ENCODE measurements at regions not wholly inside any gene's neighbourhood (a gene's known extent, or its start where the extent isn't known, plus 50 kb on each side); places are given as distances from the start of the nearest gene placed in this dataset.
A peak's percentile ranks its signal among the peaks of the same experiment; 100 is the strongest.

GRCh38 chr1:193589597-193590040 is 403.2 kb upstream of the B3GALT2 start:
- Histone ChIP-seq H4K20me1 (ENCODE audit: insufficient read depth, low read length) (no peaks in the 10 kb centered on the region), H2AFZ (ENCODE audit: low read length) (peak overlapping the region; percentile 64; the same call in 1 of the 2 replicates), H3K9ac (ENCODE audit: low read length) (no peak overlapping the region), H3F3A (ENCODE audit: insufficient read depth, low read length) (no peaks in the 10 kb centered on the region), H3K4me2 (ENCODE audit: low read length) (no peak overlapping the region), H3K4me1 (ENCODE audit: insufficient read depth, low read length, severe bottlenecking) (peaks cover 16% of the 10 kb centered on the region), H3K79me2 (ENCODE audit: insufficient read depth, low read length) (no peaks in the 10 kb centered on the region), H3K9me2 (ENCODE audit: low read depth, low read length) (no peaks in the 10 kb centered on the region), H3K27ac (ENCODE audit: low read depth, low read length, poor library complexity, severe bottlenecking) (no peak overlapping the region), H3K4me3 (ENCODE audit: low read depth, low read length, poor library complexity, severe bottlenecking) (no peak overlapping the region), H3K9me3 (ENCODE audit: low read length) (no peaks in the 10 kb centered on the region), H3K27me3 (ENCODE audit: insufficient read depth, low read length) (no peaks in the 10 kb centered on the region), H3K36me3 (ENCODE audit: insufficient read depth, low read length) (no peaks in the 10 kb centered on the region)
- TF ChIP-seq EZH2 (IDR thresholded peaks at IDR 0.05; ENCODE audit: borderline replicate concordance, low read length) (no peak), CTCF (IDR thresholded peaks at IDR 0.05; ENCODE audit: low read length) (no peak)

GRCh38 chr1:193588311-193589082 is 402.1 kb upstream of the B3GALT2 start:
- no peak overlapping the region for H3K4me3 ChIP-seq (ENCODE audit: low read depth, low read length, poor library complexity, severe bottlenecking)
- no peaks in the 10 kb centered on the region for H3F3A ChIP-seq (ENCODE audit: insufficient read depth, low read length)
- TF ChIP-seq EZH2 (IDR thresholded peaks at IDR 0.05; ENCODE audit: borderline replicate concordance, low read length) (no peak), CTCF (IDR thresholded peaks at IDR 0.05; ENCODE audit: low read length) (no peak)
- H4K20me1 ChIP-seq (ENCODE audit: insufficient read depth, low read length) = no peaks in the 10 kb centered on the region
- H3K79me2 ChIP-seq (ENCODE audit: insufficient read depth, low read length) = no peaks in the 10 kb centered on the region
- H3K27me3 ChIP-seq (ENCODE audit: insufficient read depth, low read length) = no peaks in the 10 kb centered on the region
- peaks cover 2% of the 10 kb centered on the region; the same call in 1 of the 2 replicates for H3K9me3 ChIP-seq (ENCODE audit: low read length)
- peaks cover 5% of the 10 kb centered on the region for H3K4me1 ChIP-seq (ENCODE audit: insufficient read depth, low read length, severe bottlenecking)
- no peak overlapping the region for H3K9ac ChIP-seq (ENCODE audit: low read length)
- no peak overlapping the region for H3K27ac ChIP-seq (ENCODE audit: low read depth, low read length, poor library complexity, severe bottlenecking)
- H3K36me3 ChIP-seq (ENCODE audit: insufficient read depth, low read length) = no peaks in the 10 kb centered on the region
- H3K4me2 ChIP-seq (ENCODE audit: low read length) = no peak overlapping the region
- no peak overlapping the region for H2AFZ ChIP-seq (ENCODE audit: low read length)
- no peaks in the 10 kb centered on the region for H3K9me2 ChIP-seq (ENCODE audit: low read depth, low read length)

GRCh38 chr1:193584731-193585239 is 398.4 kb upstream of the B3GALT2 start:
- Histone ChIP-seq H3K9me3 (ENCODE audit: low read length) (peaks cover 12% of the 10 kb centered on the region), H3K9ac (ENCODE audit: low read length) (no peak overlapping the region), H3K4me3 (ENCODE audit: low read depth, low read length, poor library complexity, severe bottlenecking) (no peak overlapping the region), H3K27ac (ENCODE audit: low read depth, low read length, poor library complexity, severe bottlenecking) (no peak overlapping the region), H4K20me1 (ENCODE audit: insufficient read depth, low read length) (no peaks in the 10 kb centered on the region), H3K79me2 (ENCODE audit: insufficient read depth, low read length) (no peaks in the 10 kb centered on the region), H3K4me2 (ENCODE audit: low read length) (no peak overlapping the region), H3F3A (ENCODE audit: insufficient read depth, low read length) (no peaks in the 10 kb centered on the region), H2AFZ (ENCODE audit: low read length) (no peak overlapping the region), H3K4me1 (ENCODE audit: insufficient read depth, low read length, severe bottlenecking) (no peaks in the 10 kb centered on the region), H3K36me3 (ENCODE audit: insufficient read depth, low read length) (no peaks in the 10 kb centered on the region), H3K9me2 (ENCODE audit: low read depth, low read length) (no peaks in the 10 kb centered on the region), H3K27me3 (ENCODE audit: insufficient read depth, low read length) (no peaks in the 10 kb centered on the region)
- TF ChIP-seq CTCF (IDR thresholded peaks at IDR 0.05; ENCODE audit: low read length) (no peak), EZH2 (IDR thresholded peaks at IDR 0.05; ENCODE audit: borderline replicate concordance, low read length) (no peak)
